HG03159 (cell line): ENCODE measurements at regions not wholly inside any gene's neighbourhood (a gene's known extent, or its start where the extent isn't known, plus 50 kb on each side); places are given as distances from the start of the nearest gene placed in this dataset.
"Not testable (repeated sequence)": the region's sequence is repeated elsewhere in the genome, so short reads cannot be mapped to it uniquely, and the experiment has no call there.

Source experiments
- ATAC-seq: cut with Tn5 transposase; IDR thresholded peaks from one replicate; pipeline ENCODE4 v1.9.1; 2021; ENCODE audit warnings: mild to moderate bottlenecking, moderate library complexity; ENCODE audit not compliant: unreplicated experiment

DNA sequence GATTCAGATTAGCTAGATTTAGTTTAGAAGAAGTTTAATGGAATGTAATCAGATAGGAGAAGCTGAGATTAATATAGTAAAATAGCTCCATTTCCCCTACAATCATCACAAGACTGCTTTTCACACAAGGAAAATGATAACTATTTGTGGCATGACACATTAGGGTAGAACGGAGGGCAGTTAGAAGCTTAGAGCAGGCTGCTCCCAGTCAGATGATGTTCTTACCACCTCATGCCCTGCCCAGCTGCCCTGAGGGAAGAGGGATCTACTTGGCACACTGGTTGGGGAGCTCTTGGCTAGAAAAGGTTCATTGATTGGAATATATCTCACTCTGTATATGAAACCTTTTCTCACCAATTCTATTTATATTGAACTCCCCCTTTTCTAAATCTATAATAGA is 180.7 kb upstream of the IL15 start:
- ATAC-seq = no peak

GRCh38 chr4:141457653-141458052 is 178.7 kb upstream of the IL15 start:
- no peak for ATAC-seq

- ATAC-seq = no peak
These were observed 177.9 kb upstream of the IL15 start for GRCh38 chr4:141458501-141458900.

GRCh38 chr4:141459020-141459419 is 177.4 kb upstream of the IL15 start:
- ATAC-seq = no peak

DNA sequence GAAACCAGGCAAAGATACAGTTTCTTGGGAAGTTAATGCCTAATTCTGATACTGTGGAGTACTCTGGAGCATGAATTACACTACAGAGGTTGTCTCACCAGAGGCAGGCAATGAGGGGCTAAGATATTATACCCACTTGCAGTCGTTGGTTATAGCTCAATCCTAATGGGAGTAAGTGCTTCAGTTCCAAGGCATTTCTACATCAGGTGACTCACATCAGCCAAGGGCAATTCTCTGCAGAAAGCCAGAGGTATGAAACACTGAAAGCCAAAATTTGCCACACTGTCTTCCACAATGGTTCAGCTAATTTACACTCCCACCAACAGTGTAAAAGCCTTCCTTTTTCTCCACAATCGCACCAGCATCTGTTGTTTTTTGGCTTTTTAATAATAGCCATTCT is 174.0 kb upstream of the IL15 start:
- ATAC-seq = no peak

DNA sequence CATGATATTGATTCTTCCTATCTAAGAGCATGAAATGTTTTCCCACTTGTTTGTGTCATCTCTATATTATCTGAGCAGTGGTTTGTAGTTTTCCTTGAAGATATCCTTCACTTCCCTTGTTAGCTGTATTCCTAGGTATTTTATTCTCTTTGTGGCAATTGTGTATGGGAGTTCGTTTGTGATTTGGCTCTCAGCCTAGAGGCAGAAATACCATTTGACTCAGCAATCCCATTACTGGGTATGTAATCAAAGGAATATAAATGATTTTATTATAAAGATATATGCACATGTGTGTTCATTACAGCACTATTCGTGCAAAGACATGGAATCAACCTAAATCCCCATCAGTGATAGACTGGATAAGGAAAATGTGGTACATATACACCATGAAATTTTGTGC is 172.7 kb upstream of the IL15 start:
- ATAC-seq = no peak

- ATAC-seq = no peak
These were observed 172.0 kb upstream of the IL15 start for GRCh38 chr4:141464366-141464765.

DNA sequence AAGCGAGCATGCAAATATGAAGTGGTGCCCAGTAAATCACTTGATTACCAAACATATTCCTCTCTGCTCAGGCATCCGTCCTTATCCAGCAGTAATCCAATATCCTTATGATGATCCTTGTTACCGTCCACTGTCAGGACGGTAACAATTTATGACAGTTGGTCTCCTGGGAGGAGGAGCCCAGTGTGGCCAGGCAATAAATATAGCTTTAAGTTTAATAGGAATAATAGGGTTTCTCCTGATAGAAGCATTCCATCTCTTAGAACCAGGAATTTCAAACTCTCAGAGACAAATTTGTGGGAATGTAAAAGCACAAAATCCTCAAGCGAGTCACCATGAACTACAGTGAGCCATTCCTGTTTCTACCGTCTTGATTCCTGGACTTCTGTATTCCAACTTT is 171.2 kb upstream of the IL15 start:
- no peak for ATAC-seq

DNA sequence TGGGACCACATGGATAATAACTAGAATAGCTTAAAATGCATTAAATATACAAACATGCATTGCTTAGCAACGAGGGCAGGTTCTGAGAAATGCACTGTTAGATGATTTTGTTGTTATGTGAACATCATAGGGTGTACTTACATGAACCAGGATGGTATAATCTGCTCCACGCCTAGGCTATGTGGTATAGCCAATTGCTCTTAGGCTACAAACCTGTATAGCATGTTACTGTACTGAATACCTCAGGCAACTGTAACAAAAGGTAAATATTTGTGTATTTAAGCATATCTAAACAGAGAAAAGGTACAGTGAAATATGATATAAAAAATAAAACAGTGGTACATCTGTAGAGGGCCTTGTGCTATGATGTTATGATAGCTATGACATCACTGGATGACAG is 169.2 kb upstream of the IL15 start:
- ATAC-seq = no peak

DNA sequence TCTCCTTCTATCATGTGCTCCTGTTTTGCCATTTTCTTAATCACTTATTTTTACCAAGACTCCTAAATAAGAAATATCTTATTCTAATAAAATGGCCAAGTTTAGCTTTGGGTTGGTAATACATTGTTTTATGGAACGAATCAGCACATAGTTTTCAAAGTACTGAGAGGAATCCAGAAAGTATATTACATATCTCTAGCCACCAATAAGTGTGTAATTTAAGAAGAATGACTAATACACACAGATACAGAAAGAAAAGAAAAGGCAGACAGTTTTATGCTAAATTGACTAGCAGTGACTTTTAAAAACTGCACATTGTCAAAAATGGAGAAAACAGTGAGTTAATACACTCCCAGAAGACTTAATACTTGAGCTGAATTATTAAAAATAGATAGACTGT is 167.0 kb upstream of the IL15 start:
- ATAC-seq = no peak

GRCh38 chr4:141473026-141473540 is 163.3 kb upstream of the IL15 start:
- ATAC-seq = no peak

DNA sequence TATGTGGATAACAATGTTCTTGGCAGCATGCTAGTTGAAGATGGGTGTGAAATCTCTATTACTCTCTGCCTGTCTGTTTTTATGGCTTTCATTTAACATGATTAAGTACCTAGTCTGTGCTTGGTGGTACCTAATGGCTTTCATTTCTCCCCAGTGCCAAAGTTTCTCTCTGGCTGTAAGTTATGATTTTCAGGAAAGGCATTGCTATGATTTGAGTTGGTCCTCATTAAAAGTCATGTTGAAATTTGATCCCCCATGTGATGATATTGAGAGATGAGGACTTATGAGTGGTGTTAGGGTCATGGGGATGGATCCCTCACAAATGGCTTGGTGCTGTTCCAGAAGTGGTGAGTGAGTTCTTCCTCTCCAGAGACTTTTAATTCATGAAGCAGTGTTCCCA is 162.4 kb upstream of the IL15 start:
- no peak for ATAC-seq

DNA sequence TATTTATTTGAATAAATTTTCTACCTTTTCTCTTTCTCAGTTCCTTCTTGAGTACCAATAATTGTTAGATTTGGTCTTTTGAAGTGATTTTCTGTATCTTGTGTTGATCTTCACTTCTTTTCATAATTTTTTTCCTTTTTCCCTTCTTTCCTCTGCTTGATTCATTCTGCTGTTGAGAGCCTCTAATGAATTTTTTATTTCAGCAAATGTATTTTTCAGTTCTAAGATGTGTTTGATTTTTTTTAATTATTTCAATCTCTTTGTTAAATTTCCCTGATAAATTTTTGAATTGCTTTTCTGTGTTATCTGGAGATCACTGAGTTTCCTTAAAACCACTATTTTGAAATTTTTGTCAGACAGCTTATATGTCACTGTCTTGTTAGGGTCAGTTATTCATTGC is 155.4 kb upstream of the IL15 start:
- ATAC-seq = no peak

DNA sequence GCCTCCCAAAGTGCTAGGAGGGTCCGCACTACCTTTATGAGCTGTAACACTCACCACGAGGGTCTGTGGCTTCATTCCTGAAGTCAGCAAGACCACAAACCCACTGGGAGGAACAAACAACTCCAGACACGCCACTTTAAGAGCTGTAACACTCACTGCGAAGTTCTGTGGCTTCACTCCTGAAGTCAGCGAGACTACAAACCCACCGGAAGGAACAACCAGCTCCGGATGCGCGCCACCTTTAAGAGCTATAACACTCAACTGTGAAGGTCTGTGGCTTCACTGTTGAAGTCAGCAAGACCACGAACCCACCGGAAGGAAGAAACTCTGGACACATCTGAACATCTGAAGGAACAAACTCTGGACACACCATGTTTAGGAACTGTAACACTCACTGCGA is 152.1 kb upstream of the IL15 start:
- not testable (repeated sequence) for ATAC-seq

- ATAC-seq = no peak
These were observed 149.9 kb upstream of the IL15 start for GRCh38 chr4:141486375-141486997.

DNA sequence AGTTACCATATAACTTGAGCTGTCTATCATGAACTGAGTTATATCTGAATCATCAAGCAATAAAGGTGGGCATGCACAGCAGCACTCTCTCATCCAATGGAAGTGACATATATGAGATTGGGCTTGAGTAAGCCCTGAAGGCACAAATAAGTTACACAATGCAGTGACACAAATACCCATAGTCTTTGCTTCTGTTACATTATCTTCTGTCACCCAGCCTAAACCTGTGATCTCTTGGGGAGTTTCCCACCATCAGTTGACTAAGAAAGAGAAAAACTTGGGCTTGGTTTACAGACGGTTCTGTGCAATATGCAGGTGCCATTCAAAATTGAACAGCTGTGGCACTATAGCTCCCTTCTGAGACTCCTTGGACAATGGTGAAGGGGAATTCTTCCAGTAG is 138.8 kb upstream of the IL15 start:
- peak; percentile 92 for ATAC-seq

DNA sequence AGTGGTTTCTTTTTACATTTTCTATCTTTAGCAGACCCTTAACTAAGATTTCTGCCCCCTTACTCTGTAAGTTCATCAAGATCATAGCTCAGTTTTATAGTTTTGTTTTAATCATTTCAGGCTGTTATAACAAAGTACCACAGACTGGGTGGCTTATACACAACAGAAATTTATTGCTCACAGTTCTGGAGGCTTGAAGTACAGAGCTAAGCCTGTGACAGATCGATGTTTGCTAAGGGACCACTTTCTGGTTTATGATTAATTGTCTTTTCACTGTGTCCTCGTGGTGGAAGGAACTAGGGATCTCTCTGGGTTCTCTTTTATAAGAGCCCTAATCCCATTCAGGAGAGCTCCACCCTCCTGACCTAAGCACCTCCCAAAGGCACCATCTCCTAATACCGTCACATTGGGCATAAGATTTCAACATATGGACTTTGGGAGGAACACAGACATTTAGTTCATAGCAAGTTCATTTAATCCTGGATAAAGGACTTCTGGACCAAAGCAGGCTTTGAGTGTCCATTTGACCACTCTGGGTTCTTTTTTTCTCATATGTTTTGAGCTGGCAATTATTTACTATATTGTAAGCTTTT is 137.0 kb upstream of the IL15 start:
- ATAC-seq = no peak

DNA sequence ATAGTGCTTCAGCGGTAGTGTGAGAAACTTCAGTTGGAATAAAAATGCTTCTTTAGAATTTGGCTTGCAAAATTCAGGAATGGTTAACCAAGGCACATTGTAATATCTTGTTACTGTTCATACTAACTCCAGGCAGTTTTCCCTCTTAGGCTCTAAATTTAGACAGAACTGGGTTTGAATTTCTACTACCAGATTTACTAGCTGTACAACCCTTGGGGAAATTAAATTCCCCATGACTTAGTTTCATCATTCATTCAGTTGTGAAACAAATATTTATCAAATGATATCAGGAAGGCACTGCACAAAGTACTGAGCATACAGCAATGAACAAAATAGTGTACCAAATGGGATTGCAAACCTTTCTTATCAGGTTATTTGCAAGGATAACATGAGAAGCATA is 135.0 kb upstream of the IL15 start:
- ATAC-seq = no peak

- ATAC-seq = no peak
These were observed 134.5 kb upstream of the IL15 start for GRCh38 chr4:141501931-141502330.

GRCh38 chr4:141502755-141503154 is 133.6 kb upstream of the IL15 start:
- no peak for ATAC-seq

- ATAC-seq = no peak
These were observed 133.1 kb upstream of the IL15 start for GRCh38 chr4:141503260-141503659.

GRCh38 chr4:141511055-141511454 is 125.3 kb upstream of the IL15 start:
- ATAC-seq = no peak

DNA sequence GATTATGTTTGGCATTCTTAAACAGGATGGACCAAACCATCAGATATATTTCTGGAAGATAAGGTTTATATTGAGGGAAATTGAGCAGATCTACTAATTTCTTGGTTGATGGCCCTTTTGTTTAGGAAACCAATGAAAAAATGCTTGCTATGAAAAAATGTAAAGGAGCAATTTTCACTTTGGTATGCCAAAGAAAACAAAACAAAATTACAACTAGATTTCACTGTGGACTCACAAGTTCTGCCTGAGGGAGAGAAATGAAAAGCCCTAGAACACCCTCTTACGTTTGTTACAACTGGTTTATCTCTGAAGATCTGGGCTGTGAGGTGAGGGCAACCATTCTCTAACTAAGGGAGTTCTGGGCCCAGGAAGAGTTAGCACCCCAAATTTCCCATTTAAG is 122.5 kb upstream of the IL15 start:
- no peak for ATAC-seq
